ENCODE measurements at regions not wholly inside any gene's neighbourhood (a gene's known extent, or its start where the extent isn't known, plus 50 kb on each side); places are given as distances from the start of the nearest gene placed in this dataset.

DNA sequence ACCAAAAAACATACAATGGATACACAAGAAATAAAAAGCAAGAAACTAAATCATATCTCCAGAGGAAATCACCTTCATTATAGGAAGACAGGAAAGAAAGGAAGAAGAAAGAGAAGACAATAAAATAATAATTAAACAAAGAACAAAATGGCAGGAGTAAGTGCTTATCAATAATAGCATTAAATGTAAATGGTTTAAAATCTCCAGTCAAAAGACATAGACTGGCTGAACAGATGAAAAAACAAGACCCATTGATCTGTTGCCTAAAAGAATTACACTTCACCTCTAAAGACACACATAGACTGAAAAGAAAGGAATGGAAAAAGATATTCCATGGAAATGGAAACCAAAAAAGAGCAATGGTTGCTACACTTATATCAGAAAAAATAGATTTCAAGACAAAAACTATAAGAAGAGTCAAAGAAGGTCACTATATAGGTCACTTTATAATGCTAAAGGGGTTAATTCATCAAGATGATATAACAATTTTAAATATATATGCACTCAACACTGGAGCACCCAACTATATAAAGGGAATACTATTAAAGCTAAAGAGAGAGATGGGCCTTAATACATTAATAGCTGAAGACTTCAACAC lies 118.4 kb upstream of the SESN3 start:
- H3K4me1 Mint-ChIP-seq (ENCODE audit: low read depth) = peaks cover 15% of the 10 kb centered on the region
- CTCF ChIA-PET = no interaction called here
- no peaks in the 10 kb centered on the region for H3K27me3 Mint-ChIP-seq
- intact Hi-C loops (cut with micrococcal nuclease) = loop anchor here (10.0 kb wide), 1 partner anchor 365 kb away; no protein-coding TSS in a partner anchor
- H3K4me3 Mint-ChIP-seq = no peak overlapping the region
- POLR2A ChIA-PET = no interaction called here
- H3K27ac Mint-ChIP-seq = no peak overlapping the region
- no peak for DNase-seq
- H3K9me3 Mint-ChIP-seq = peaks cover 11% of the 10 kb centered on the region
- TF ChIP-seq CTCF (IDR thresholded peaks at IDR 0.05) = no peak
- ATAC-seq = no peak
- H3K36me3 Mint-ChIP-seq (ENCODE audit: low read depth) = peaks cover 1% of the 10 kb centered on the region

DNA sequence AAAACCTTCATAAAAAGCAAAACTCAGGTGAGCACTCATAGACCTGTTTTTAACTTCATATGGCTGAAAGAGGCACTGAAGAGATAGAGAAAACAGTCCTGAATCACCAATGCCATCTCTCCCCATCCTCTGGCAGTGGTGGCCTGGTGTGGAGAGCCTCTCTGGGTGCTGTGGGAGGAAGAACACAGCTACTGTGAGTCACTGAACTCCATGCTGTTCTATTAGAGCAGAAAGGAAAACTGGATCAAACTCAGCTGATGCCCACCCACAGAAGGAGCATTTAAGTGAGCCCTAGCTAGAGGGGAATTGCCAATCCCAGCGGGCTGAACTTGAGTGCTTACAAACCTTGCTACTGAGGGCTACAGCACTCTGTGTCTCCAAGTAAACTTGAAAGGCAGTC lies 115.3 kb upstream of the SESN3 start:
- intact Hi-C loops (cut with micrococcal nuclease) = loop anchor here (10.0 kb wide), 1 partner anchor 369 kb away; no protein-coding TSS in a partner anchor
- ChIA-PET POLR2A (interaction anchor here (1.0 kb wide), 1 partner anchor 114 kb away, joined by 4 read pairs; no protein-coding TSS in a partner anchor), CTCF (interaction anchor here (1.0 kb wide), 1 partner anchor 359 kb away, joined by 3 read pairs; no protein-coding TSS in a partner anchor)

DNA sequence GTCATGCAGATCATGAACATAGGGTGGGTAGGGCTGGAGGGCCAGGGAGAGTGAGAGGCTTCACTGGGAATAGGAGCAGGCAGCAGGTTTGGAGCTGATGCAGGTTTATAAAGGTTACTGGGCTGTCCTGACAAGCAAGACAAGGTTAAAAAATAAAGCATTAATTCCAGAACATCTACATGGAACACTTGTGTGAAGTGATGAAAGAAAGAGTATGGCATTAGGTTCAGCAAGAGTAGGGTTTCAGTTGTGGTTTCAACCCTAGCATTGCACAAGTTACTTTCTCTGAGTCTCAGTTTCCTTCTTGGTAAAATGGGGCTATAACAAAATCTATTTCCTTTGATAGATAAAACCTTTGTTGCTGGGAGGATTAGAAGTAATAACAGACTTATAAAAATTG lies 114.6 kb upstream of the SESN3 start:
- ChIA-PET POLR2A (no interaction called here), CTCF (no interaction called here)
- intact Hi-C loops (cut with micrococcal nuclease) = loop anchor here (10.0 kb wide), 1 partner anchor 369 kb away; no protein-coding TSS in a partner anchor
- Mint-ChIP-seq H3K27me3 (no peaks in the 10 kb centered on the region), H3K27ac (peak overlapping the region; percentile 80), H3K4me3 (no peak overlapping the region), H3K9me3 (peaks cover 11% of the 10 kb centered on the region), H3K4me1 (ENCODE audit: low read depth) (peaks cover 22% of the 10 kb centered on the region), H3K36me3 (ENCODE audit: low read depth) (peaks cover 1% of the 10 kb centered on the region)
- peak; percentile 11 for DNase-seq
- TF ChIP-seq CTCF (IDR thresholded peaks at IDR 0.05) = no peak
- peak; percentile 84 for ATAC-seq

More for the DNA sequence above, 115.3 kb upstream of the SESN3 start:
- TF ChIP-seq CTCF (IDR thresholded peaks at IDR 0.05) = no peak
- peaks cover 11% of the 10 kb centered on the region for H3K9me3 Mint-ChIP-seq
- peak; percentile 38 for ATAC-seq
- peaks cover 1% of the 10 kb centered on the region for H3K36me3 Mint-ChIP-seq (ENCODE audit: low read depth)
- H3K4me3 Mint-ChIP-seq = no peak overlapping the region
- no peaks in the 10 kb centered on the region for H3K27me3 Mint-ChIP-seq
- DNase-seq = peak; percentile 25
- H3K4me1 Mint-ChIP-seq (ENCODE audit: low read depth) = peaks cover 22% of the 10 kb centered on the region
- peak overlapping the region; percentile 80 for H3K27ac Mint-ChIP-seq

- intact Hi-C loops (cut with micrococcal nuclease) = loop anchor here (10.0 kb wide), 1 partner anchor 370 kb away; no protein-coding TSS in a partner anchor
- DNase-seq (no peak), ATAC-seq (no peak)
- Mint-ChIP-seq H3K4me3 (no peak overlapping the region), H3K36me3 (ENCODE audit: low read depth) (peaks cover 1% of the 10 kb centered on the region), H3K27me3 (no peaks in the 10 kb centered on the region), H3K27ac (peak overlapping the region; percentile 80), H3K9me3 (peaks cover 11% of the 10 kb centered on the region), H3K4me1 (ENCODE audit: low read depth) (peaks cover 22% of the 10 kb centered on the region)
- ChIA-PET CTCF (interaction anchor here (1.2 kb wide), 1 partner anchor 193 kb away, joined by 5 read pairs; no protein-coding TSS in a partner anchor), POLR2A (no interaction called here)
- TF ChIP-seq CTCF (IDR thresholded peaks at IDR 0.05) = no peak
These were observed 114.1 kb upstream of the SESN3 start for GRCh38 chr11:95344932-95345642.

- Mint-ChIP-seq H3K9me3 (no peaks in the 10 kb centered on the region), H3K27me3 (no peaks in the 10 kb centered on the region), H3K4me3 (no peak overlapping the region), H3K4me1 (ENCODE audit: low read depth) (peaks cover 23% of the 10 kb centered on the region), H3K27ac (no peak overlapping the region), H3K36me3 (ENCODE audit: low read depth) (no peaks in the 10 kb centered on the region)
- CTCF ChIA-PET = no interaction called here
- ATAC-seq (no peak), DNase-seq (no peak)
- TF ChIP-seq CTCF (IDR thresholded peaks at IDR 0.05) = no peak
- intact Hi-C loops (cut with micrococcal nuclease) = loop anchor here (10.0 kb wide), 1 partner anchor 374 kb away; no protein-coding TSS in a partner anchor
- POLR2A ChIA-PET = interaction anchor here (0.6 to 1.0 kb wide), 2 partner anchors 68 to 188 kb away, joined by 3 to 4 read pairs; no protein-coding TSS in a partner anchor
These were observed 110.2 kb upstream of the SESN3 start for GRCh38 chr11:95341221-95341620.
